ENCODE measurements at regions not wholly inside any gene's neighbourhood (a gene's known extent, or its start where the extent isn't known, plus 50 kb on each side); places are given as distances from the start of the nearest gene placed in this dataset.

DNA sequence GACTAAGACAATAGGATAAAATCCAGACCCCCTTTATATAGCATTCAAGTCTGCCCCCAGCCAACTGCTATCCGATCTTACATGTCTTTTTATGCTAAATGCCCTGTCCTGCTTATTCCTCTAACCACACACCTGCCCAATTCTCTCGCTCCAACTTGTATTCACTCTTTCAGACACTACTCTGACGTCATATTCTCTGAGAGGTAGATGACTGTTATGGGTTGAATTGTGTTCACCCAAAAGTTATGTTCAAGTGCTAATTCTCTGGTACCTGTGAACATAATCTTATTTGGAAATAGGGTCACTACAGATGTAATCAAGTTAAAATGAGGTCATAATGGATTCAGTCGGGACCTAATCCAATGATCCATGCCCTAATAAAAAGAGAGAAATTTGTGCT is 84.0 kb upstream of the PTPRR start:
- no peak for TF ChIP-seq CTCF (IDR thresholded peaks at IDR 0.05)
- TF ChIP-seq POLR2A (IDR thresholded peaks at IDR 0.05), result no peak
- TF ChIP-seq POLR2AphosphoS5 (IDR thresholded peaks at IDR 0.05), result no peak
- no peak for TF ChIP-seq EP300 (IDR thresholded peaks at IDR 0.05)
